NCI-H1092 (cell line): ENCODE measurements at regions not wholly inside any gene's neighbourhood (a gene's known extent, or its start where the extent isn't known, plus 50 kb on each side); places are given as distances from the start of the nearest gene placed in this dataset.

ENCODE experiments used
- DNase-seq: peaks from one replicate; lab custom pipeline; 2025; lab: John Stamatoyannopoulos, UW

- no peak for DNase-seq
Observed at GRCh38 chr6:18763086-18763485, 375.9 kb downstream of the RNF144B start.

GRCh38 chr6:18784794-18785193 lies 397.6 kb downstream of the RNF144B start:
- no peak for DNase-seq

GRCh38 chr6:18785810-18786490 lies 398.8 kb downstream of the RNF144B start:
- DNase-seq = no peak

- no peak for DNase-seq
Observed at GRCh38 chr6:18792866-18793265, 405.7 kb downstream of the RNF144B start.

DNA sequence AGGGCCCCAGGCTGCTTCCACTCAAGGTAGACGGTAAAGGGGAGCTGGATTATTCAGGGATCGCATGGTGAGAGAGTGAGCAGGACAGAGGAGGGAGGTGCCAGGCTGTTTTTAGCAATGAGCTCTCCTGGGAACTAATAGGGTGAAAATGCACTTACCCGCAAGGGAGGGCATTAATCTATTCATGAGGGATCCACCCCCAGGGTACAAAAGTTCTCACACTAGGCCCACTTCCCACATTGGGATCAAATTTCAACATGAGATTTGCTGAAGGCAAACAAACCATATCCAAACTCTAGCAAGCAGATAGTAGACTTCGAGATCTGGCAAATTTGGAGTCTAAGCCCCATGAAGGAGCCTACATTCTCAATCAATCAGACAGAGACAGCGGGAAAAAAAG lies 408.6 kb downstream of the RNF144B start:
- no peak for DNase-seq

DNA sequence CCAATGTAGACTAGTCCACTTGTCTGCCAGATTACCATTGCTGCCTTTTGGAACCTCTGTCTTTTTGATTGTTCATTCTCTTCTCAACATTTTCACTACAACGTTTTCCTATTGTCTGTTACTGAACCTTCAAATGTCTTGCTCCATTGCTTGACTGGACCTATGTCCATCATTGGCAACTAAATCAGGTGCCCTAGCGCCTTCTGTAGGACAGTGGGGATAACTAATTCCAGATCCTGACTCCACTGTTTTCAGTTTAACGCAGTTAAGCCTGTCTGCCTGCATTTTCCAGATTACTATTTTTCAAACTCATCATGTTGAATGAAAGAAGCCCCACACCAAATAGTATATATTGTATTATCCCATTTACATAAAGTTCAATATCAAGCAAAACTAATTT lies 433.6 kb downstream of the RNF144B start:
- DNase-seq = no peak

- no peak for DNase-seq
Observed at GRCh38 chr6:18823782-18824386, 436.7 kb downstream of the RNF144B start.

GRCh38 chr6:18829272-18829870 lies 442.2 kb downstream of the RNF144B start:
- no peak for DNase-seq

- DNase-seq = no peak
Observed at GRCh38 chr6:18835976-18836375, 448.8 kb downstream of the RNF144B start.

GRCh38 chr6:18837013-18837412 lies 449.9 kb downstream of the RNF144B start:
- DNase-seq = no peak

GRCh38 chr6:18842534-18842933 lies 455.4 kb downstream of the RNF144B start:
- DNase-seq = no peak

DNA sequence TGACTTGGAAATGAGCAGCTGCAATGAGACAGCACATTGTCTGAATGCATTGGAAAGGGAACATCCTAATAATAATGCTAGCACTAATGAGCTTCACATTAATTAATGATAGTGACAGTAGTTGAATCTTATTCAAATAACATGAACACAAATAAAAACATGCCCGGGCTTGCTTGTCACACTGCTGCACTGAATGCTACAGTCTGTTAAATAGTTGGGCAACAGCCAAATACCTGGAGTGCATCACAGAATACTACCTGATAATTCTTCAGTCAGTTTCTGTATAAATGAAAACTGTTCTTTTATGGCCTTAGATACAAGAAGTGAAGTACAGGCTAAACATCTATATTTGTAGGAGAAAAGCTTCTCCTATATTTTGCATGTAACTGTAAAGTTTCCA lies 458.7 kb downstream of the RNF144B start:
- DNase-seq = no peak

DNA sequence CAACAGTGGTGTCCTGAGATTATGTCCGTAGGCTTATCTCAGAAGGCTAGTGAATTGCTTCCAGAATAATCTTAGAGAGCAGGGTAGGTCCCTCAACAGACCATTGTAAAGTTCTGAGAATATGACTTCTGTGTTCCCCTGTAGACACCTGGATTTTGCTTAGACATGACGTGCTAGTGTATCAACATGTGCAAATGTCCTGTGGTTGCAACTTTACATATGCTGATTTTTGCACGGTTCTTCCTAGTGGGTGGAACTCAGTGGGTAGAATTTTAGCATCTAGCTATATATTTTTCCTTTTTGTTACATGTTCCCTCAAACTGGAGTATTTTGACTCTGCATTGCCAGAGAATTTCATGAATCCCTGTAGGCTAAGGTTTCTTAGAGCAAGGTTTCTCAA lies 459.2 kb downstream of the RNF144B start:
- DNase-seq = no peak

DNA sequence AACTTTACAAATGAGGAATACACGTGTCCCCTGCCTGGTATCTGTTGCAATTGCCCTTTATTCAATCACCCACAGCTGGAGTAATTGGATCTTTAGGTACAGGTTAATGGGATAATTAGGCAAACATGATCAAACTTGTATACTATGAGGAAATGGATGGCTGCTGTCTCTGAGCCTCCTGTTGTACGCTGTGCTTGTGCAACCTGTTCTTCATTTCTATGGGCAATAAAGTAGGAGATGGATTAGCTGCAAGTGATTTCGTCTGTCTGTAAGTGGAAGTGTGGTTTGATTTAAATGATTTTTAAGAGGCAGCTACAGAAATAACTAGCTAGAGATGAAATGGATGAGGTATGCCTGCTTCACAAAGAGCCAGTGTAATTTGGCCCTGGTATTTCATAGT lies 474.1 kb downstream of the RNF144B start:
- no peak for DNase-seq

DNA sequence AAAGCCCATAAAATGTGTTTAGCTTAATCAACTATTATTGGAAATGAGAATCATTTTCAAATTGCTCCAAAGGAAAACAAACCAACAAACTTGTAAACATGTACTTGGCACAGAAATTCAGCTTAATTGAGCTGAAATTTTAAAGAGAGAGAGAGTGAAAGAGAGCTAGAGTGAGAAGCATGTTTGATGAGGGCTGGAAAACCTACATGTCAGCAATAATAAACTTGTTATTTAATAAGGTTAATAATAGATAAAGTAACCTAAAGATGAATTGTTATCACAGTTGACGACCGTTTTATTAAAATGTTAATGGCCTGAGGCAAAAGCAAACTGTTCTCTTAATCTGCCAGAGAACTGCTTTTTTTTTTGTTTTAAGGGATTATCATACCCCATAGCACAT lies 496.1 kb downstream of the RNF144B start:
- DNase-seq = no peak

GRCh38 chr6:18883851-18884250 lies 496.7 kb downstream of the RNF144B start:
- DNase-seq = no peak

DNA sequence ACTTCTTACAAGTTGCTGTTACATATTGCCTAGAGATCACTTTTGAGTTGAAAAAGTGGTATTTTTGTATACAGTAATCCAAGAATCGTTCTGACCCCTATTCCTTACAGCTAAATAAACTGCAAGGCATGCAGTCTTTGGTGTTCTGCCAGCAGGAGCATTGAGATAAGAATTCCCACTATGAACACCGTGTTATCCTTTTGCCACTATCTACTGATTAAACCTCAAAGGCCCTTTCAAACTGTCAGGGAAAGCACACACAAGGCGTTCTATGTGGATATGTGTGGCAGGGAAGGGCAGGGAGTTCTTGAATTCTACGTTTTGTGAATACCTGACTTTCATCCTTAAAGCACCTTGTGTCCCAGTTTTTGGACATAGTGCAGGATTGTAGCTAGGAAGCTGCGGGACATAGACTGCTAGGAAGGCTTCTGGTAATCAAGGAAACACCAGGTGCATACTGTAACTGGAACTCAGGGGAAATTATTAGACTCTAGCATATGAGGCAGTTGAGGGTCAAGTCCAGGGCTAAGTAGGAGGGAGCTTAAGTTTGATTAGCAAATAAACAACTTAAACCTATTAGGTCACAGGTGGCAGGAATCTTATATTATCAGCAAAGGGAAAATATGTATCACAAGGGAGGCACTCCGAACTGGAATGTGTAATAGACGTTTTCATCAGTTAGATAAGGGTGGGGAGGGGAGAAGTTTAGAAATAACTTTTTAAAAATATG lies 506.6 kb downstream of the RNF144B start:
- no peak for DNase-seq

DNA sequence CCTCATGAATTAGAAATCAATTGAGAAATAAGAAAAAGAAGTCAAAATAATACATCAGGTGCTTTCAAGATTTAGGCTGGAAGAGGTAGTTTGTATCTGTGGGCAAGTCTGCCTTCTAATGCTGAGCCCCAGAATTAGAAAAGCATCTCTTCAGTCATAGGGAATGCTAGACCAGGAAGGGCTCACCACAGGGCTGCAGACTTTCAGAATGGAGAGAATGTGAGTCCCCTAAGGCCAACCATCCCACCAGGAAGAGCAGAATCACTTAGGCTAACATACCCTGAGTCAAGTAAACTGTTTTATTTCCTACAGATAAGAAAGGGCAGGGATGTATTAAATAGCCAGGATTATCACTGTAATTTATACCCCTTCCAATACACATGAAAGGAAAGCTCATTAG lies 510.2 kb downstream of the RNF144B start:
- DNase-seq = no peak

DNA sequence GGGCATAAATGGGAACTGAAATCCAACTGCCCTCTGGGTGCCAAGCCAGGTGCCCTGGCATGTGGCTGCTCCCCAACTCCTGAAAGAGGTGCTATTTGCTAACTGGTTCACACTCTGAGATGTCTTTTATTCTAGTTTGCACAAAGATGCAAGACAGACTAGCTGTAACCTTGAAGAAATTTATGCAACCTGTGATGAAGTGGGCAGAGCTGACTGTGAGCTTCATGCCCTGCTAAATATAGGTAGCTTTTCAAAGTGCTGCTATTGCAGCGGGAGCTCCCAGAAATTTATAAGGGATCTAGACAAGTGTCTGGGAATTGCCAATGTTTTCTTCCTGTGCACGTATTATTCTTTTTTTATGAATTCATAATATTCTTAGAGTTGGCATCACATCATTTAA lies 517.5 kb downstream of the RNF144B start:
- DNase-seq = no peak

DNA sequence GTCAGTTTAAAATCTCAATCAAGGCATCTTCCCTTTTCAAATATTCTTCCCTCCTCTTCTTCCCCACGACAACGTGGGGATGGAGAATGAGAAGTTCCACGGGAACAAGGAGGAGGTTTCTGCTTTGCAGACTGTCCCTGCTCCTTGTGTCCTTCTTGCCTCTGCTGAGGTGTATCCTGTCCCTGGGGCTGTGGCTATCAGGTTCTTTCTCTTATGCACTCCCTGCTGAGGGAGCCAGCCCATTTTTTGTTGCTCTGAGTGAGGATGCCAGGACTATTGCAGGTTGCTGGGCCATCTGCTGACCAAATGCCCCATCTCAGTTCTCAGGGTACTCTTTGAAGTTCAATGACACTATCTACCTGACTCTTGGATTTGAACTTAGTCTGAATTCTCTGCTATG lies 533.6 kb downstream of the RNF144B start:
- no peak for DNase-seq

GRCh38 chr6:18931086-18931485 lies 543.9 kb downstream of the RNF144B start:
- DNase-seq = no peak

- DNase-seq = no peak
Observed at GRCh38 chr6:18958146-18958545, 571.0 kb downstream of the RNF144B start.

DNA sequence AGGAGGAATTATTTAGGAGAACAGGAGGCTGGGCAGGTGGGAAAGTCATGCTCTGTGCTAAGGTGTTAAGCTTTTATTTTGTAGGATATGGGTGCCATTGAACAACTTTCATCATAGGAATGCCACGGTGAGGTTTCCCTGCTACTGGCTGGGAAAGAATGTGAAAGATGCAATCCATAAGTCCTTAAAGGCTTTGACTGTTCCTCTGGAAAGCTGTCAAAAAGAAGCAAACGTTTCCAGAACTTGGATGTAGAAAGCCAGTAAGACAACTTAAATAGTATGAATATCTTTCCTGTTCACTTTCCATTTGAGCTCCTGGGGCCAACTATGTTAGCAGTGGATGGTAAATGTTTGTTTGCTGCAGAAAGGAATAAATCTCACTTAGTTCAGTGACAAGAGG lies 574.4 kb downstream of the RNF144B start:
- DNase-seq = no peak
